OCI-LY1 (cell line): ENCODE measurements at regions not wholly inside any gene's neighbourhood (a gene's known extent, or its start where the extent isn't known, plus 50 kb on each side); places are given as distances from the start of the nearest gene placed in this dataset.

Experiments
- CTCF ChIP-seq: fragments of 200-600 bp; sonication (generic), shearing (Covaris generic); IDR thresholded peaks from 2 replicates; pipeline ENCODE4 v1.5.1; 2017; ENCODE audit warnings: mild to moderate bottlenecking, antibody characterized with exemption, low read length, moderate library complexity, mixed read lengths
- EZH2 ChIP-seq: fragments of 200-600 bp; sonication (generic), shearing (Covaris generic); IDR thresholded peaks from 2 replicates; pipeline ENCODE4 v1.8.0; 2017; ENCODE audit warnings: borderline replicate concordance, mixed run types, mild to moderate bottlenecking, antibody characterized with exemption, low read length, moderate library complexity, mixed read lengths

- no peak for TF ChIP-seq CTCF
- TF ChIP-seq EZH2: no peak
Observed at GRCh38 chr20:6468423-6469116, 298.9 kb upstream of the BMP2 start.
